Renal cortical epithelial cell (primary cell): ENCODE measurements at regions not wholly inside any gene's neighbourhood (a gene's known extent, or its start where the extent isn't known, plus 50 kb on each side); places are given as distances from the start of the nearest gene placed in this dataset.
A peak's percentile ranks its signal among the peaks of the same experiment; 100 is the strongest.
"Not testable (repeated sequence)": the region's sequence is repeated elsewhere in the genome, so short reads cannot be mapped to it uniquely, and the experiment has no call there.

ENCODE experiments used
- DNase-seq: peaks from one replicate; pipeline ENCODE4 v3.0.0-alpha.2; 2011; ENCODE audit warnings: low read depth

GRCh38 chr7:92915348-92915747, 79.0 kb upstream of the CDK6 start:
- no peak for DNase-seq

GRCh38 chr7:92914645-92915044, 78.3 kb upstream of the CDK6 start:
- DNase-seq = no peak

DNA sequence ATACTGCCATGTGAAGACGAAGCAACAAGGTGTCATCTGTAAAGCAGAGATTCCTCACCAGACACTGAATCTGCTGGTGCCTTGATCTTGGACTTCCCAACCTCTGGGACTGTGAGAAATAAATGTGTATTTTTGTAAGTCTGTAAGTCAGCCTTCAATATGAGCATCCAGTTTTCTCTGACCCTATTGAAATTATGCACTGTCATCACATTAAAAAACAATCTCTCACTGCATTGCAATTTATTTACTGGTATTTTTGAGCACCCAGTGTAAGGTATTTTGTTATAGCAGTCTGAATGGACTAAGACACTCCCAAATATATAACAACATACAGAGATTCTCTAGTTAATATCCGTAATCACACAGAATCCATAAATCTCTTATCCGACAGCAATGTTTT, 77.5 kb upstream of the CDK6 start:
- DNase-seq = no peak

DNA sequence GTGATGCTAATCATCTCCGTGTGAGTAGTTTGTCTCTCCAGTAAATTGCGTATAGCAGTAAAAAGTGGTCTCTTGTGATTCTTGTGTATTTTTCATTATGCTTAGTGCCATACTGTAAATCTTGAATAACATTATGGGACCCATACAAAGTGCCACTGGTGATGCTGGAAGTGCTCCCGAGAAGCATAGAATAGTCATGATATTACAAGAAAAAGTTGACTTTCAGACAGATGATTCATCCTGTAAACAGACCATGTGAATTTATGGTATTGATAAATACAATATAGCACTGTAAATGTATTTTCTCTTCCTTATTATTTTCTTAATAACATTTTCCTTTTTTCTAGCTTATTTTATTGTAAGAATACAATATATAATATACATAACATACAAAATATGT, 74.6 kb upstream of the CDK6 start:
- DNase-seq = no peak

- no peak for DNase-seq
Observed at GRCh38 chr7:92909686-92910475, 73.5 kb upstream of the CDK6 start.

DNA sequence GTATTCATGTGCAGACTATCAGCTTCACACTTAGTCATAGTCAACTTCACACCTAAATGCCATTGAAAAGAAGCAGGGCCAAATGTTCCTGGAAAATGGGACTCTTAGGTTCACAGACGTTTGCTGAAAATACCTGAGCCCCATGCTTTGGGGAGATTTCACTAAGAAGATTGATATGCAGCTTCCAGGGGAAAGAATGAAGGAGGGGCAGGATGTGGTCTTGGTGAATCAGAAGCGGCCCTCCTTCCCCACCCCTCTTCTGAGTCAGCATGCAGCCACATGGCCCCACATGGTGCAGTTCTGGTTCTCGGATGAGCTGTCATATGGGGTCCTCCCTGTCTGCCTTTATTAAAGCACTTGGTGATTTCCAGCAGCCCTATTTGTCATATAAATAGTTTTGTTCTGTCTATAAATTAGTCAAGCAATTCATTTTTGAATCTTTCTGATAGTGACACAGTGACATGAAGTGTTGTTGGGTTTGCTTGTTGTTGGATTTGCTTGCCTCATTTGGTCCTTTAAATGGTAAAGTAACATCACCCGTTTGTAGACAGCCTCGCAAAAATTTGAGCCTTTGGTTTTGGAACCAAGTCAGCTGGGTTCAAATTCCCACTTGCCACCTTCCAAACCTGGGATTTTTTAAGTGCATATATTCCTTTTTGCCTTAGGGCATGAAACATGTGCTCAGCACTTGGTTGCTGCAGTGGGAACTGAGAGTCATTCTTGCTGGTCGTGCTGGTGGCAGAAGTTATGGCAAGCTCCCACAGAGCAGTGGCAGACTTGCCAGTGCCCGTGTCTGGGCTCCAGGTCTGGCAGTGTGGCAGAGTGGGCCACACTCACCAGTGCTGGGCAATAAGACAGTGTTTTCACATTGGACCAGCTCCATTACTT, 68.1 kb upstream of the CDK6 start:
- peak; percentile 96 for DNase-seq

DNA sequence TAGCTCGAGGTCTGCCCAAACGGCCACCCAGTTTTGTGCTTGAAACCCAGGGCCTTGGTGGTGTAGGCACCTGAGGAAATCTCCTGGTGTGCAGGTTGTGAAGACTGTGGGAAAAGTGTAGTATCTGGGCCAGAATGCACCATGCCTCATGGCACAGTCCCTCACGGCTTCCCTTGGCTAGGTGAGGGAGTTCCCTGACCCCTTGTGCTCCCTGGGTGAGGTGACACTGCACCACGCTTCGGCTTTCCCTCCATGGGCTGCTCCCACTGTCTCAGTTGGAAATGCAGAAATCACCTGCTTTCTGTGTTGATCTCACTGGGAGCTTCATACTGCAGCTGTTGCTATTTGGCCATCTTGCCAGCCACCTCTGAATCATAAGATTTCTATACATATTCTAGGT, 62.4 kb upstream of the CDK6 start:
- no peak for DNase-seq

GRCh38 chr7:92894857-92895256, 58.5 kb upstream of the CDK6 start:
- not testable (repeated sequence) for DNase-seq

DNA sequence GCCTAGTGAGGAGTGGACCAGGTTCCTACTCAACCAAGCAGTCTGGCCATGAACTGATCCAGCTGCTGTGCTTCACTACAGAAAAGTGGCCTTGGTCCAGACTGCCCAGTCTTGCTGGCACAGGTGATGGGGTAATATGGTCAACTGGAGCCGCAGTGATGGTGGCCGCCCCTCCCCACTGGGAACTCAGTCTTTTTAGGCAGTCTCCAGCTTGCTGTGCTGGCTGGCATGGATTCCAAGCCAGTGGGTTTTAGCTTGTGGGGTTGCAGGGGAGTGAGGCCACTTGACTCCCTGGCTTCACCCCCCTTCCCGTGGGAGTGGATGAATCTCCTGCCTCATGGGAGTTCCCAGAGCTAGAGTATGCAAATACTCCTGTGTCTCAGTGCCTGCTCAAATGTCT, 52.7 kb upstream of the CDK6 start:
- DNase-seq = no peak
